ENCODE measurements at regions not wholly inside any gene's neighbourhood (a gene's known extent, or its start where the extent isn't known, plus 50 kb on each side); places are given as distances from the start of the nearest gene placed in this dataset.

DNA sequence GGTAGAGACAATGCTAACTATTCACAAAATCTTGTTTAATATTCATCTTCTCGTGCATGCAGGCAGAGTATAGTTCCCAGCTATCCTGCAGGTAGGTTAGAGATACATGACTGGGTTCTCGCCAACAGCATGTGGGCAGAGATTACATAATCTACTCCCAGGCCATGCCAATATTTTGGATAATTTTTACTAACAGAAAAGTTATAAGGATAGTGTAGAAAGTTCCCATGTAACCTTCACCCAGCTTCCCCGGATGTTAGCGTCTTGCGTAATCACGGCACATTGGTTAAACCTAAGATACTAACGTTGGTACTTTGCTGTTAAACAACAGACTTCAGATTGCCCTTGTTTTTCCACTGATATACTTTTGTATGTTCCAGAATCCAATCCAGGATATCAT is 215.5 kb upstream of the LARGE1 start:
- H3K4me1 ChIP-seq: no peaks in the 10 kb centered on the region
- H3K27me3 ChIP-seq (ENCODE audit: control insufficient read depth, insufficient read depth, low read length): no peaks in the 10 kb centered on the region
- H3K36me3 ChIP-seq (ENCODE audit: control insufficient read depth, insufficient read depth, low read length): no peaks in the 10 kb centered on the region
- no peaks in the 10 kb centered on the region for H3K79me2 ChIP-seq
- H2AFZ ChIP-seq: no peak overlapping the region
- no peak overlapping the region for H3K4me2 ChIP-seq (ENCODE audit: low read length)
- TF ChIP-seq, protein P1, sequence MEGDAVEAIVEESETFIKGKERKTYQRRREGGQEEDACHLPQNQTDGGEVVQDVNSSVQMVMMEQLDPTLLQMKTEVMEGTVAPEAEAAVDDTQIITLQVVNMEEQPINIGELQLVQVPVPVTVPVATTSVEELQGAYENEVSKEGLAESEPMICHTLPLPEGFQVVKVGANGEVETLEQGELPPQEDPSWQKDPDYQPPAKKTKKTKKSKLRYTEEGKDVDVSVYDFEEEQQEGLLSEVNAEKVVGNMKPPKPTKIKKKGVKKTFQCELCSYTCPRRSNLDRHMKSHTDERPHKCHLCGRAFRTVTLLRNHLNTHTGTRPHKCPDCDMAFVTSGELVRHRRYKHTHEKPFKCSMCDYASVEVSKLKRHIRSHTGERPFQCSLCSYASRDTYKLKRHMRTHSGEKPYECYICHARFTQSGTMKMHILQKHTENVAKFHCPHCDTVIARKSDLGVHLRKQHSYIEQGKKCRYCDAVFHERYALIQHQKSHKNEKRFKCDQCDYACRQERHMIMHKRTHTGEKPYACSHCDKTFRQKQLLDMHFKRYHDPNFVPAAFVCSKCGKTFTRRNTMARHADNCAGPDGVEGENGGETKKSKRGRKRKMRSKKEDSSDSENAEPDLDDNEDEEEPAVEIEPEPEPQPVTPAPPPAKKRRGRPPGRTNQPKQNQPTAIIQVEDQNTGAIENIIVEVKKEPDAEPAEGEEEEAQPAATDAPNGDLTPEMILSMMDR (IDR thresholded peaks at IDR 0.05): no peak
- no peak overlapping the region for H3K27ac ChIP-seq
- H3K9ac ChIP-seq: no peak overlapping the region
- H3K4me3 ChIP-seq (ENCODE audit: low read depth, low read length): no peak overlapping the region
- no peaks in the 10 kb centered on the region for H3K9me3 ChIP-seq (ENCODE audit: control insufficient read depth, low read length)

DNA sequence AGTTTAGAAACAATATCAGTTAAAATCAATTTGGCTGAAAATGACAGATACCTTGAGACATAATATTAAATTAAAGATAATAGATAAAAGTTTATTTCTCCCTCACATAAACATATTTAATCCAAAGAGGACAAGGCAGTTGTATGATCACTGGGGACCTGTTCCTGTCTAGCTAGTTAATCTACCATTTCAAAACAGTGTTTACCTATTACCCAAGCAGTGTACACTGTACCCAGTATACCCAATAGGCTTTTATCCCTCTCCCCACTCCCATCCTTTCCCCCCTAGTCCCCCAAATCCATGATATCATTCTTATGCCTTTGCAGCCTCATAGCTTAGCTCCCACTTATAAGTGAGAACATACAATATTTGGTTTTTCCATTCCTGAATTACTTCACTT is 229.7 kb upstream of the LARGE1 start:
- Histone ChIP-seq H3K9ac (no peak overlapping the region), H3K36me3 (ENCODE audit: control insufficient read depth, insufficient read depth, low read length) (no peaks in the 10 kb centered on the region), H3K27ac (no peak overlapping the region), H3K79me2 (no peaks in the 10 kb centered on the region), H2AFZ (no peak overlapping the region), H3K4me2 (ENCODE audit: low read length) (no peak overlapping the region), H3K9me3 (ENCODE audit: control insufficient read depth, low read length) (no peaks in the 10 kb centered on the region), H3K4me3 (ENCODE audit: low read depth, low read length) (no peak overlapping the region), H3K27me3 (ENCODE audit: control insufficient read depth, insufficient read depth, low read length) (no peaks in the 10 kb centered on the region), H3K4me1 (no peaks in the 10 kb centered on the region)
- TF ChIP-seq, protein P1 (IDR thresholded peaks at IDR 0.05): no peak

DNA sequence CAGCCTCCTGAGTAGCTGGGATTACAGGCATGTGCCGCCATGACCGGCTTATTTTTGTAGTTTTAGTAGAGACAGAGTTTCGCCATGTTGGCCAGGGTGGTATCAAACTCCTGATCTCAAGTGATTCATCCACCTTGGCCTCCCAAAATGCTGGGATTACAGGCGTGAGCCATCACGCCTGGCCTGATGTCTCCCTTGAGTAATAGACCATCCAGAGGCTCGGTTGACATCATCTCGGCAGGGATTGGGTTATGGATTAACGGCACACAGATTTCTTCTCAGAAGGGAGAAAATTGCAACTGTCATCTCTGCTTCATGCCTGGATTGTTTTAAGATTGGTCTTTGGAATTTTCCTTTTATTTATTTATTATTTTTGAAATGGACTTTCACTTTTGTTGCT is 239.2 kb upstream of the LARGE1 start:
- H3K9me3 ChIP-seq (ENCODE audit: control insufficient read depth, low read length): no peaks in the 10 kb centered on the region
- H3K9ac ChIP-seq: no peak overlapping the region
- H3K4me2 ChIP-seq (ENCODE audit: low read length): no peak overlapping the region
- TF ChIP-seq, protein P1 (IDR thresholded peaks at IDR 0.05): no peak
- H3K27me3 ChIP-seq (ENCODE audit: control insufficient read depth, insufficient read depth, low read length): no peaks in the 10 kb centered on the region
- H3K27ac ChIP-seq: no peak overlapping the region
- H3K36me3 ChIP-seq (ENCODE audit: control insufficient read depth, insufficient read depth, low read length): no peaks in the 10 kb centered on the region
- H3K4me1 ChIP-seq: no peaks in the 10 kb centered on the region
- no peak overlapping the region for H2AFZ ChIP-seq
- H3K4me3 ChIP-seq (ENCODE audit: low read depth, low read length): no peak overlapping the region
- H3K79me2 ChIP-seq: no peaks in the 10 kb centered on the region

DNA sequence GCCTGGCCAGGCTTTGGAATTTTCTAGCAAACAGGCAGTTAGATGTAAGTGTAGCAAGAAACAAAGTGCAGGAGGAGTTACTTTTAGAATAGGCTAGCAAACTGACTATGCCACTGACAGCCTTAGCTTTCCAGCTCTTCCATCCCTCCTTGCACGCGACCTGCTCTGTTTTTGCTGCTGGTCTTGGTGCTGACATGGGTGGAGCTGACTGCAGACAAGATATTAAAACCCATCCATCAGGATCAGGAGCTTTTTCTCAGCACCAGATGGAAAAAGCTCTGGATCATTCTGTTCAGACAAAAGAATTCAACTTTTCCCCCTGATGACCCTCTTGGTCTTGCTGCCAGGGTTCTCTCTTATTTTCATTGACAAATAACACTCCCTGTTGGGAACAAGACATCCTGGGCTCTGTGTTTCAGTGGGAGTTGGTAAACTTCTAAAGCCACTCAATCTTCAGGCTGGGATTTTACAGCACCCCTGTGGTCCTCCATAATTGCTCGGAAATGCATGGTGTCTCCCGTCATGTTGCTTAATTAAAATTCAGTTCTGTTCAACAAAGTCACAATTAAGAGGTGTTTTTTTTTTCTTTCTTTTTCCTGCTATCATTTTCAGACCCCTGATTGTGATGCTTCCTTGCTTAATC is 240.0 kb upstream of the LARGE1 start:
- Histone ChIP-seq H3K4me2 (ENCODE audit: low read length) (no peak overlapping the region), H2AFZ (no peak overlapping the region), H3K27ac (no peak overlapping the region), H3K9me3 (ENCODE audit: control insufficient read depth, low read length) (no peaks in the 10 kb centered on the region), H3K9ac (no peak overlapping the region), H3K4me3 (ENCODE audit: low read depth, low read length) (no peak overlapping the region), H3K4me1 (no peaks in the 10 kb centered on the region), H3K36me3 (ENCODE audit: control insufficient read depth, insufficient read depth, low read length) (no peaks in the 10 kb centered on the region), H3K79me2 (no peaks in the 10 kb centered on the region), H3K27me3 (ENCODE audit: control insufficient read depth, insufficient read depth, low read length) (no peaks in the 10 kb centered on the region)
- TF ChIP-seq, protein P1 (IDR thresholded peaks at IDR 0.05): no peak

GRCh38 chr22:34161431-34162123 is 241.3 kb upstream of the LARGE1 start:
- H3K9me3 ChIP-seq (ENCODE audit: control insufficient read depth, low read length): no peaks in the 10 kb centered on the region
- H3K36me3 ChIP-seq (ENCODE audit: control insufficient read depth, insufficient read depth, low read length): no peaks in the 10 kb centered on the region
- H3K4me2 ChIP-seq (ENCODE audit: low read length): no peak overlapping the region

More at GRCh38 chr22:34161431-34162123, 241.3 kb upstream of the LARGE1 start:
- Histone ChIP-seq H3K4me1 (no peaks in the 10 kb centered on the region), H3K27me3 (ENCODE audit: control insufficient read depth, insufficient read depth, low read length) (no peaks in the 10 kb centered on the region), H3K9ac (no peak overlapping the region), H3K79me2 (no peaks in the 10 kb centered on the region), H3K4me3 (ENCODE audit: low read depth, low read length) (no peak overlapping the region), H3K27ac (no peak overlapping the region), H2AFZ (no peak overlapping the region)
- TF ChIP-seq, protein P1 (IDR thresholded peaks at IDR 0.05): no peak
